ENCODE measurements at regions not wholly inside any gene's neighbourhood (a gene's known extent, or its start where the extent isn't known, plus 50 kb on each side); places are given as distances from the start of the nearest gene placed in this dataset.

GRCh38 chr12:28893365-28893764 lies 255.7 kb upstream of the FAR2 start (continued):
- TF ChIP-seq SMC3 (IDR thresholded peaks at IDR 0.05; ENCODE audit: borderline replicate concordance, low read length) (no peak), EZH2 (IDR thresholded peaks at IDR 0.05; ENCODE audit: borderline replicate concordance, control insufficient read depth, low read depth, low read length) (no peak), YY1 (IDR thresholded peaks at IDR 0.05; ENCODE audit: low read depth, low read length) (no peak), CHD1 (IDR thresholded peaks at IDR 0.05; ENCODE audit: low read depth, low read length) (no peak), TAF1 (IDR thresholded peaks at IDR 0.05; ENCODE audit: borderline replicate concordance, low read depth, low read length) (no peak), SUZ12 (IDR thresholded peaks at IDR 0.05; ENCODE audit: unreplicated experiment) (no peak), KAT2A (conservative IDR thresholded peaks at IDR 0.05; ENCODE audit: control insufficient read depth, low read depth, low read length) (no peak), ASH2L (IDR thresholded peaks at IDR 0.05; ENCODE audit: borderline replicate concordance, low read depth) (no peak), E2F4 (IDR thresholded peaks at IDR 0.05; ENCODE audit: low read depth, low read length) (no peak), ZNF207 (IDR thresholded peaks at IDR 0.05; ENCODE audit: borderline replicate concordance) (no peak)

DNA sequence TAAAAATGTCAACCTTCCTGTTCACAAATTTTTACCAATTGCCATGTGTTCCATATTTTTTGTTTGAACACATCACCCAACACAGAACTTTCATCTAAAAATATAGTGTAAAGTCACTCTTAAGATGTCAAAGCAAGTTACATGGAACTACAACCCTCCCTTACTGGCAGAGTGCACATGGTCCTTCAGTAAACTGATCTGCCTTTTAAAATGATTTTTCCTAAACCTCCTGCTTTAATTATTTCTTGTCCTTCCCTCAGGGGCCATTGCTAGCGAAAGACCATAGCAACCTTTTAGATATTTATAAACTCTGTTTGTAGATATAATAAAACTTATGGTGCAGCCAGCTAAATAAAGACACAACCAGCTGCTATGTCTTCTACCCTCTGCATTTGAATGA lies 255.2 kb upstream of the FAR2 start:
- ChIA-PET SMC1A (ENCODE audit: uncharacterized antibody, unreplicated experiment) (no interaction called here), CTCF (no interaction called here), RAD21 (ENCODE audit: unreplicated experiment) (no interaction called here), POLR2A (no interaction called here)
- no peaks in the 10 kb centered on the region for H3K79me2 ChIP-seq (ENCODE audit: control insufficient read depth, insufficient read depth, low read length)
- H3K4me3 ChIP-seq, result no peak overlapping the region
- DNase-seq (ENCODE audit: low read depth, low spot score), result no peak
- no peak for FAIRE-seq
- H3K9me3 ChIP-seq (replicated peaks; ENCODE audit: control insufficient read depth, insufficient read depth, low read length), result no peaks in the 10 kb centered on the region
- H3K27ac ChIP-seq (ENCODE audit: control insufficient read depth, insufficient read depth), result no peak overlapping the region
- H4K20me1 ChIP-seq (ENCODE audit: control insufficient read depth, insufficient read depth), result no peaks in the 10 kb centered on the region
- no peaks in the 10 kb centered on the region for H3K36me3 ChIP-seq (ENCODE audit: control insufficient read depth in 2 of 2, insufficient read depth in 2 of 2, low read length in 1 of 2)
- no peaks in the 10 kb centered on the region for H3K27me3 ChIP-seq (replicated peaks in 1 of 2; ENCODE audit: control insufficient read depth in 2 of 2, insufficient read depth in 2 of 2, low read length in 1 of 2)
- intact Hi-C loops (cut with micrococcal nuclease; ENCODE audit: unreplicated experiment), result no loop called here
- no peaks in the 10 kb centered on the region for H3K4me1 ChIP-seq (ENCODE audit: control insufficient read depth, insufficient read depth, low read length)
- BruUV-seq (replicated peaks), result no TSS peak
- H3K4me2 ChIP-seq (ENCODE audit: control insufficient read depth, insufficient read depth), result no peak overlapping the region
- no peak for ATAC-seq
- TF ChIP-seq MYB (IDR thresholded peaks at IDR 0.05; ENCODE audit: borderline replicate concordance, low read depth, low read length) (no peak), ZNF217 (IDR thresholded peaks at IDR 0.05) (no peak)
- H3K9ac ChIP-seq (ENCODE audit: control insufficient read depth, insufficient read depth, low read length), result no peak overlapping the region
- 6% methylated on average over 1 of the region's 1 CpG for WGBS (ENCODE audit: insufficient coverage, insufficient replicate concordance, low lambda C conversion rate, missing lambda C conversion rate)
- no peak overlapping the region for H2AFZ ChIP-seq (ENCODE audit: control insufficient read depth, low read depth, low read length)
- in situ Hi-C loops (cut with MboI), result no loop called here
